HEK293 (cell line): ENCODE measurements at regions not wholly inside any gene's neighbourhood (a gene's known extent, or its start where the extent isn't known, plus 50 kb on each side); places are given as distances from the start of the nearest gene placed in this dataset.

Experiments used
- CTCF ChIA-PET: fragments of 350-600 bp; formaldehyde crosslinking; extraction: SDS; loops from one replicate; lab custom pipeline; 2021; ENCODE audit warnings: antibody characterized with exemption; lab: Yijun Ruan, JAX
- POLR2A ChIA-PET: fragments of 300-600 bp; formaldehyde crosslinking; extraction: SDS; loops from one replicate; lab custom pipeline; 2020; ENCODE audit warnings: antibody characterized with exemption, inconsistent platforms; lab: Yijun Ruan, JAX
- H3K27ac ChIP-seq: fragments of 200-500 bp; sonication (Bioruptor generic); 2 replicates; pipeline ENCODE4 v1.5.1; 2014; ENCODE audit warnings: low read depth, low read length, control low read depth, inconsistent platforms; ENCODE audit errors: extremely low read depth
- H3K36me3 ChIP-seq, 2 experiments: fragments of 200-500 bp in 1 of 2; sonication (Bioruptor generic) in 1 of 2; 1 replicate in 1 of 2; 2 replicates in 1 of 2; pipeline ENCODE4 v1.5.1; 2014 to 2017; ENCODE audit warnings: inconsistent platforms in 2 of 2, low read length in 2 of 2; ENCODE audit not compliant: control insufficient read depth in 2 of 2, insufficient read depth in 1 of 2
- H3K4me1 ChIP-seq: fragments of 200-500 bp; sonication (Bioruptor generic); 2 replicates; pipeline ENCODE4 v1.5.1; 2014; ENCODE audit warnings: mild to moderate bottlenecking, low read length, inconsistent platforms; ENCODE audit not compliant: control insufficient read depth, insufficient read depth
- H3K4me3 ChIP-seq: 2 replicates; pipeline ENCODE4 v1.5.1; 2011; ENCODE audit warnings: low read depth, mild to moderate bottlenecking, control low read depth, low read length, moderate library complexity
- H3K9me3 ChIP-seq: fragments of 200-500 bp; sonication (Bioruptor generic); 2 replicates; pipeline ENCODE4 v1.5.1; 2014; ENCODE audit warnings: low read depth, low read length, inconsistent platforms; ENCODE audit not compliant: control insufficient read depth, insufficient read depth
- FEZF1 ChIP-seq: fragments of 450-650 bp; formaldehyde crosslinking; IDR thresholded peaks from 2 replicates; pipeline ENCODE4 v1.5.1; 2016; ENCODE audit warnings: missing biosample characterization, missing genetic modification characterization
- HIC1 ChIP-seq: fragments of 450-650 bp; formaldehyde crosslinking; IDR thresholded peaks from 2 replicates; pipeline ENCODE4 v1.5.1; 2016; ENCODE audit warnings: missing biosample characterization, missing genetic modification characterization
- HOXD13 ChIP-seq: sonication (generic); formaldehyde crosslinking; IDR thresholded peaks from 2 replicates; pipeline ENCODE4 v1.8.0; 2022; ENCODE audit warnings: missing genetic modification reagents, borderline replicate concordance
- MYNN ChIP-seq: fragments of 450-650 bp; formaldehyde crosslinking; IDR thresholded peaks from 2 replicates; pipeline ENCODE4 v1.5.1; 2016; ENCODE audit warnings: missing biosample characterization, missing genetic modification characterization, borderline replicate concordance
- PATZ1 ChIP-seq: fragments of 450-650 bp; formaldehyde crosslinking; IDR thresholded peaks from 2 replicates; pipeline ENCODE4 v1.5.1; 2016; ENCODE audit warnings: missing biosample characterization, missing genetic modification characterization
- SP3 ChIP-seq: fragments of 450-650 bp; formaldehyde crosslinking; IDR thresholded peaks from 2 replicates; pipeline ENCODE4 v1.5.1; 2016; ENCODE audit warnings: missing biosample characterization, missing genetic modification characterization
- YY1 ChIP-seq: fragments of 450-650 bp; formaldehyde crosslinking; IDR thresholded peaks from 2 replicates; pipeline ENCODE4 v1.5.1; 2018; ENCODE audit warnings: missing biosample characterization, missing genetic modification characterization
- ZBTB17 ChIP-seq: fragments of 450-650 bp; formaldehyde crosslinking; IDR thresholded peaks from 2 replicates; pipeline ENCODE4 v1.5.1; 2016; ENCODE audit warnings: missing biosample characterization, missing genetic modification characterization
- ZBTB6 ChIP-seq: fragments of 450-650 bp; formaldehyde crosslinking; IDR thresholded peaks from 2 replicates; pipeline ENCODE4 v1.5.1; 2017; ENCODE audit warnings: missing biosample characterization, missing genetic modification characterization
- ZBTB8A ChIP-seq: fragments of 450-650 bp; formaldehyde crosslinking; IDR thresholded peaks from 2 replicates; pipeline ENCODE4 v1.5.1; 2016; ENCODE audit warnings: missing biosample characterization, missing genetic modification characterization
- ZFHX2 ChIP-seq: fragments of 450-650 bp; formaldehyde crosslinking; conservative IDR thresholded peaks from 2 replicates; pipeline ENCODE4 v1.5.1; 2016; ENCODE audit warnings: missing biosample characterization, missing genetic modification characterization
- ZFP69B ChIP-seq: fragments of 450-650 bp; formaldehyde crosslinking; IDR thresholded peaks from 2 replicates; pipeline ENCODE4 v1.5.1; 2016; ENCODE audit warnings: missing biosample characterization, missing genetic modification characterization
- ZIC2 ChIP-seq: fragments of 450-650 bp; formaldehyde crosslinking; IDR thresholded peaks from 2 replicates; pipeline ENCODE4 v1.5.1; 2016; ENCODE audit warnings: missing biosample characterization, missing genetic modification characterization
- ZNF169 ChIP-seq: fragments of 450-650 bp; formaldehyde crosslinking; IDR thresholded peaks from 2 replicates; pipeline ENCODE4 v1.5.1; 2016; ENCODE audit warnings: missing biosample characterization, missing genetic modification characterization
- ZNF302 ChIP-seq: fragments of 450-650 bp; formaldehyde crosslinking; IDR thresholded peaks from 2 replicates; pipeline ENCODE4 v1.5.1; 2016; ENCODE audit warnings: missing biosample characterization, missing genetic modification characterization, low read depth
- ZNF366 ChIP-seq: fragments of 450-650 bp; formaldehyde crosslinking; conservative IDR thresholded peaks from 2 replicates; pipeline ENCODE4 v1.5.1; 2016; ENCODE audit warnings: missing biosample characterization, missing genetic modification characterization
- ZNF510 ChIP-seq: fragments of 450-650 bp; formaldehyde crosslinking; IDR thresholded peaks from 2 replicates; pipeline ENCODE4 v1.5.1; 2018; ENCODE audit warnings: mild to moderate bottlenecking, missing genetic modification characterization, missing biosample characterization; ENCODE audit not compliant: insufficient replicate concordance
- ZNF518A ChIP-seq: fragments of 450-650 bp; formaldehyde crosslinking; conservative IDR thresholded peaks from 2 replicates; pipeline ENCODE4 v1.5.1; 2016; ENCODE audit warnings: low read depth, missing biosample characterization, missing genetic modification characterization
- ZNF558 ChIP-seq: fragments of 450-650 bp; formaldehyde crosslinking; IDR thresholded peaks from 2 replicates; pipeline ENCODE4 v1.5.1; 2016; ENCODE audit warnings: missing biosample characterization, missing genetic modification characterization
- ZNF624 ChIP-seq: fragments of 450-650 bp; formaldehyde crosslinking; IDR thresholded peaks from 2 replicates; pipeline ENCODE4 v1.5.1; 2017; ENCODE audit warnings: missing biosample characterization, missing genetic modification characterization
- ZNF629 ChIP-seq: fragments of 450-650 bp; formaldehyde crosslinking; IDR thresholded peaks from 2 replicates; pipeline ENCODE4 v1.5.1; 2017; ENCODE audit warnings: missing biosample characterization, missing genetic modification characterization
- ZNF654 ChIP-seq: fragments of 450-650 bp; formaldehyde crosslinking; IDR thresholded peaks from 2 replicates; pipeline ENCODE4 v1.5.1; 2016; ENCODE audit warnings: low read depth, missing biosample characterization, missing genetic modification characterization
- ZNF692 ChIP-seq: fragments of 450-650 bp; formaldehyde crosslinking; IDR thresholded peaks from 2 replicates; pipeline ENCODE4 v1.5.1; 2016; ENCODE audit warnings: missing biosample characterization, missing genetic modification characterization
- ZNF791 ChIP-seq: fragments of 450-650 bp; formaldehyde crosslinking; IDR thresholded peaks from 2 replicates; pipeline ENCODE4 v1.5.1; 2016; ENCODE audit warnings: missing biosample characterization, missing genetic modification characterization
- ZSCAN16 ChIP-seq: fragments of 450-650 bp; formaldehyde crosslinking; IDR thresholded peaks from 2 replicates; pipeline ENCODE4 v1.5.1; 2016; ENCODE audit warnings: missing biosample characterization, missing genetic modification characterization

GRCh38 chr22:46068593-46069491 lies 81.5 kb upstream of the PPARA start:
- Histone ChIP-seq H3K36me3 (no peaks in the 10 kb centered on the region), H3K27ac (peak overlapping the region; percentile 100), H3K4me1 (peaks cover 17% of the 10 kb centered on the region), H3K9me3 (no peaks in the 10 kb centered on the region), H3K4me3 (peak overlapping the region; percentile 99)
- CTCF ChIA-PET, result interaction anchor here (0.5 to 3.2 kb wide), 7 partner anchors 16 to 219 kb away, joined by 3 to 14 read pairs (median 3); no protein-coding TSS in a partner anchor
- POLR2A ChIA-PET, result interaction anchor here (1.4 to 3.4 kb wide), 6 partner anchors 15 to 62 kb away, joined by 3 to 42 read pairs (median 34); no protein-coding TSS in a partner anchor
- TF ChIP-seq ZNF654 (tag by site-specific recombination) (no peak), ZFP69B (tag by site-specific recombination) (peak; percentile 82), ZNF510 (tag by site-specific recombination) (no peak), HIC1 (tag by site-specific recombination) (peak; percentile 64; the same call in 1 of the 2 replicates), ZNF629 (tag by site-specific recombination) (no peak), ZIC2 (tag by site-specific recombination) (no peak), ZBTB17 (tag by site-specific recombination) (peak; percentile 61), ZNF518A (tag by site-specific recombination) (0 out of 2 replicates have a peak, but pooled peaks have one; percentile 0), SP3 (no peak), ZBTB6 (tag by site-specific recombination) (no peak), ZNF692 (peak; percentile 86), ZNF302 (tag by site-specific recombination) (no peak), ZNF366 (tag by site-specific recombination) (0 out of 2 replicates have a peak, but pooled peaks have one; percentile 10), ZNF558 (tag by site-specific recombination) (no peak), MYNN (tag by site-specific recombination) (0 out of 2 replicates have a peak, but pooled peaks have one; percentile 4), ZFHX2 (tag by site-specific recombination) (no peak), ZSCAN16 (tag by site-specific recombination) (no peak), PATZ1 (tag by site-specific recombination) (no peak; the same call in 1 of the 2 replicates), ZNF624 (no peak), HOXD13 (CRISPR knock-in tag) (no peak), YY1 (tag by site-specific recombination) (no peak), ZNF169 (tag by site-specific recombination) (no peak), ZBTB8A (tag by site-specific recombination) (peak; percentile 89), FEZF1 (tag by site-specific recombination) (peak; percentile 47; the same call in 1 of the 2 replicates), ZNF791 (tag by site-specific recombination) (no peak)
